HL-60 (cell line): ENCODE measurements at regions not wholly inside any gene's neighbourhood (a gene's known extent, or its start where the extent isn't known, plus 50 kb on each side); places are given as distances from the start of the nearest gene placed in this dataset.
"Not testable (repeated sequence)": the region's sequence is repeated elsewhere in the genome, so short reads cannot be mapped to it uniquely, and the experiment has no call there.

Experiments used
- DNase-seq, 2 experiments: peaks; one replicate each; pipeline ENCODE4 v3.0.0-alpha.2; 2010 to 2020; ENCODE audit warnings: low read depth in 1 of 2, low spot score in 1 of 2
- H3K27ac ChIP-seq: fragments of 250-450 bp; sonication (Bioruptor Pico); replicated peaks from 2 replicates; pipeline ENCODE4 v1.5.1; 2020; ENCODE audit warnings: mild to moderate bottlenecking, moderate library complexity
- H3K27me3 ChIP-seq: fragments of 250-450 bp; sonication (Bioruptor Pico); 2 replicates; pipeline ENCODE4 v1.5.1; 2021; ENCODE audit warnings: mild to moderate bottlenecking, moderate library complexity; ENCODE audit not compliant: insufficient read depth, poor library complexity, severe bottlenecking
- H3K4me3 ChIP-seq: replicated peaks from 2 replicates; pipeline ENCODE4 v1.5.1; 2011; ENCODE audit warnings: mild to moderate bottlenecking, control low read depth, low read length; ENCODE audit not compliant: insufficient read depth
- CTCF ChIP-seq: IDR thresholded peaks from one replicate; pipeline ENCODE4 v1.5.1; 2011; ENCODE audit warnings: low read length, control low read depth, inconsistent platforms; ENCODE audit not compliant: insufficient read depth
- GABPA ChIP-seq: IDR thresholded peaks from 2 replicates; pipeline ENCODE4 v1.6.1; 2012; ENCODE audit warnings: low read depth
- POLR2AphosphoS5 ChIP-seq: IDR thresholded peaks from 2 replicates; pipeline ENCODE4 v1.6.1; 2012; ENCODE audit warnings: low read depth
- REST ChIP-seq: IDR thresholded peaks from 2 replicates; pipeline ENCODE4 v1.6.1; 2012; ENCODE audit warnings: low read depth; ENCODE audit not compliant: insufficient replicate concordance
- SPI1 ChIP-seq: IDR thresholded peaks from 2 replicates; pipeline ENCODE4 v1.6.1; 2012; ENCODE audit warnings: low read depth, mild to moderate bottlenecking, borderline replicate concordance

- DNase-seq: no peak
- TF ChIP-seq POLR2AphosphoS5 (no peak), SPI1 (no peak), REST (no peak), GABPA (no peak), CTCF (no peak)
- H3K27me3 ChIP-seq: no peaks in the 10 kb centered on the region
- no peak overlapping the region for H3K27ac ChIP-seq
- no peak overlapping the region for H3K4me3 ChIP-seq
Observed at GRCh38 chr11:121866754-121867153, 249.3 kb downstream of the BLID start.

- no peaks in the 10 kb centered on the region for H3K27me3 ChIP-seq
- DNase-seq: no peak
- TF ChIP-seq SPI1: no peak
- TF ChIP-seq POLR2AphosphoS5: no peak
- no peak for TF ChIP-seq GABPA
- no peak for TF ChIP-seq REST
- TF ChIP-seq CTCF: no peak
- no peak overlapping the region for H3K27ac ChIP-seq
- no peak overlapping the region for H3K4me3 ChIP-seq
Observed at GRCh38 chr11:121864660-121865059, 251.4 kb downstream of the BLID start.

- TF ChIP-seq POLR2AphosphoS5: no peak
- TF ChIP-seq SPI1: no peak
- TF ChIP-seq CTCF: no peak
- TF ChIP-seq GABPA: no peak
- TF ChIP-seq REST: no peak
- Histone ChIP-seq H3K27me3 (no peaks in the 10 kb centered on the region), H3K27ac (no peak overlapping the region), H3K4me3 (no peak overlapping the region)
- no peak for DNase-seq
Observed at GRCh38 chr11:121863126-121863525, 252.9 kb downstream of the BLID start.

GRCh38 chr11:121855138-121855537 lies 260.9 kb downstream of the BLID start:
- H3K27ac ChIP-seq, H3K4me3 ChIP-seq, DNase-seq, H3K27me3 ChIP-seq: not testable (repeated sequence)
